ENCODE measurements at regions not wholly inside any gene's neighbourhood (a gene's known extent, or its start where the extent isn't known, plus 50 kb on each side); places are given as distances from the start of the nearest gene placed in this dataset.

- ATAC-seq, result peak in 3 of 4 donors; percentile 27 to 55 (median 45)
Measured at GRCh38 chr1:164440232-164440631, 118.8 kb upstream of the PBX1 start.

GRCh38 chr1:164443166-164443565 lies 115.8 kb upstream of the PBX1 start:
- DNase-seq (no peak), ATAC-seq (no peak)
- 76% methylated on average over 1 of the region's 1 CpG for WGBS (ENCODE audit: insufficient coverage, low coverage, low lambda C conversion rate, missing lambda C conversion rate)
- Histone ChIP-seq H3K4me3 (no peak overlapping the region), H3K27ac (no peak overlapping the region), H3K27me3 (no peaks in the 10 kb centered on the region), H3K9me3 (no peaks in the 10 kb centered on the region), H3K4me1 (no peaks in the 10 kb centered on the region), H3K36me3 (no peaks in the 10 kb centered on the region)
- intact Hi-C loops (cut with DNase I), result no loop called here
- no peak for TF ChIP-seq CTCF (IDR thresholded peaks at IDR 0.05)
- TF ChIP-seq POLR2A (IDR thresholded peaks at IDR 0.05), result no peak

More at GRCh38 chr1:164440232-164440631, 118.8 kb upstream of the PBX1 start:
- WGBS (ENCODE audit: insufficient coverage, low coverage, low lambda C conversion rate, missing lambda C conversion rate), result 63% methylated on average over 1 of the region's 1 CpG
- Histone ChIP-seq H3K9me3 (no peaks in the 10 kb centered on the region), H3K27ac (no peak overlapping the region), H3K27me3 (no peaks in the 10 kb centered on the region), H3K36me3 (no peaks in the 10 kb centered on the region), H3K4me1 (no peaks in the 10 kb centered on the region), H3K4me3 (no peak overlapping the region)
- intact Hi-C loops (cut with DNase I), result no loop called here
- TF ChIP-seq POLR2A (IDR thresholded peaks at IDR 0.05) (no peak), CTCF (IDR thresholded peaks at IDR 0.05) (peak in 1 of 4 donors; percentile 4)
- no peak for DNase-seq

- WGBS (ENCODE audit: insufficient coverage, low coverage, low lambda C conversion rate, missing lambda C conversion rate), result 50% methylated on average over 1 of the region's 1 CpG
- Histone ChIP-seq H3K4me1 (no peaks in the 10 kb centered on the region), H3K4me3 (no peak overlapping the region), H3K27ac (no peak overlapping the region), H3K27me3 (no peaks in the 10 kb centered on the region), H3K9me3 (no peaks in the 10 kb centered on the region), H3K36me3 (no peaks in the 10 kb centered on the region)
- no peak for ATAC-seq
- intact Hi-C loops (cut with DNase I), result no loop called here
- no peak for DNase-seq
- TF ChIP-seq CTCF (IDR thresholded peaks at IDR 0.05) (no peak), POLR2A (IDR thresholded peaks at IDR 0.05) (no peak)
Measured at GRCh38 chr1:164443836-164444235, 115.1 kb upstream of the PBX1 start.

- Histone ChIP-seq H3K27me3 (no peaks in the 10 kb centered on the region), H3K27ac (no peak overlapping the region), H3K36me3 (no peaks in the 10 kb centered on the region), H3K9me3 (no peaks in the 10 kb centered on the region), H3K4me3 (no peak overlapping the region), H3K4me1 (no peaks in the 10 kb centered on the region)
- DNase-seq (no peak), ATAC-seq (no peak)
- TF ChIP-seq POLR2A (IDR thresholded peaks at IDR 0.05) (no peak), CTCF (IDR thresholded peaks at IDR 0.05) (no peak)
- intact Hi-C loops (cut with DNase I), result no loop called here
- WGBS (ENCODE audit: insufficient coverage, low coverage, low lambda C conversion rate, missing lambda C conversion rate), result 81% methylated on average over 6 of the region's 6 CpGs
Measured at GRCh38 chr1:164446020-164446419, 113.0 kb upstream of the PBX1 start.

GRCh38 chr1:164452549-164452948 lies 106.4 kb upstream of the PBX1 start:
- TF ChIP-seq POLR2A (IDR thresholded peaks at IDR 0.05) (no peak), CTCF (IDR thresholded peaks at IDR 0.05) (no peak)
- Histone ChIP-seq H3K4me1 (no peaks in the 10 kb centered on the region), H3K27me3 (no peaks in the 10 kb centered on the region), H3K27ac (no peak overlapping the region), H3K9me3 (no peaks in the 10 kb centered on the region), H3K36me3 (no peaks in the 10 kb centered on the region), H3K4me3 (no peak overlapping the region)
- DNase-seq (no peak), ATAC-seq (no peak)
- intact Hi-C loops (cut with DNase I), result no loop called here
- 86% methylated on average over 1 of the region's 1 CpG for WGBS (ENCODE audit: insufficient coverage, low coverage, low lambda C conversion rate, missing lambda C conversion rate)

All from right lobe of liver (tissue), 6 donors.